Stimulated activated CD4-positive, alpha-beta T cell treated with anti-CD3 and anti-CD28 coated beads, Interleukin-15, amount 100 ng/mL, for 24 hours (primary cell): ENCODE measurements at regions not wholly inside any gene's neighbourhood (a gene's known extent, or its start where the extent isn't known, plus 50 kb on each side); places are given as distances from the start of the nearest gene placed in this dataset.
"Not testable (repeated sequence)": the region's sequence is repeated elsewhere in the genome, so short reads cannot be mapped to it uniquely, and the experiment has no call there.

Experiments
- DNase-seq: peaks from one replicate; pipeline ENCODE4 v3.0.0-alpha.2; 2020

DNA sequence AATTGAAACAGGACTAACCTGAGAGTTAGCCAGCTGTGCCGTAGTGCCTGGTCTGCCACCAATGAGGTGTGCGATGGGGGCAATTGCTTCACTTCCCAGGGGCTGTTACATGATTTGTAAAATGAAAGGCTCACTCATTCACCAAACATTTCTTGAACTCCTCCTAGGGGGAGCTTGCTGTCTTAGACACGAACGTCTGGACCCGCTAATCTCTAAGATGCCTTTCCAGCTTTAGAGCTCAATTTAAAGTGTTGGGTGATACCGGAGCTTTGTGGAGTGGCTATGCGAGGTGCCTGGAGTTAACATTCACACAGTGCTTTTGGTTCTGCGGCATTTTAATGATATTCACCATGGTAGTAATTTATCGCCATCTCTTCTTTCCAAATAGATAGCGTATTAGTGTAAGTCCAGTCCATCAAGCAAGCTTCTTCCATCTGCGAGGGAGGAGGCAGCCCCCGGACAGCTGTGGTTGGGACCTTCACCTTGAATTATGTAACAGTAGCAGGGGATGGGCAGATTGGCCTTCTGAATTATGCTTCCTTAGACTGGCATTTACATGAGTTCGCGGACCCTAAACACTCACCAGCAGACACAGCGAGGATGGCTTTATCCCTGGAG is 179.9 kb downstream of the ADSS2 start:
- no peak for DNase-seq

DNA sequence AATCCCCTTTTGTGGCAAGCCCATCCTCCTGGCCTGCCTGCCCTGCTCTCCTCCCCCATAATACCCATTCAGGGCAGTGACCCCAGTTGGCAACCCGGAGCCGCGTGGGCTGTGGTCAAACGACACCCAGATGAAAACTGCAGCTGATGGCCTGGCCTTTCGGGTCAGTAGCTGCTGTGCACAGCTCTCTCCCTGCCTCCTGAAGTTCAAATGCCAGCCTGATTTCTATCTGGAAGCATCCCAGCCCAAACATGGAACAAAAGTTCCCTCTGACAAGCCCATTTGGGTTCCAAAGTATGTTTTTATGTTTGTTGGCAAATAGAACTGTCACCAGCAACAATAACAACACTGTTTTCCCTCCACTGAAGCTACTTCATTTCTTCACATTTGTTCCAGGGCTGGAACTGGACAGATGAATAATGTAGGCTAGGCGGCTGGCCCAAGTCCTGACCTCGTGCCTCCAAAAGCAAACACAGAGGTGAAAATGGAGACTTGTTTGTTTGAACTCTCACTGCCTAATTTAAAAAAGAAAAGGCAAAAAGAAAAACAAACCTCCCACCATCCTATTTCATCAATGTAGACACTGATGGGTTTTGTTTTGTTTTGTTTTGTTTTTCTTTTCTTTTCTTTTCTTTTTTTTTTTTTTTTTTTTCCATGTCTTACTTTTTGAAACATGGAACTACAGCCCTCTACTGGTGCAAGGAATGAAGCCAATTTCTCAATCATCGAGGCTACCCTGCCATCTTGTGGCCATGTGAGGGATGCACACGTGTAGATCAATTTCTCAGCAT is 179.0 kb downstream of the ADSS2 start:
- peak; percentile 69 for DNase-seq

DNA sequence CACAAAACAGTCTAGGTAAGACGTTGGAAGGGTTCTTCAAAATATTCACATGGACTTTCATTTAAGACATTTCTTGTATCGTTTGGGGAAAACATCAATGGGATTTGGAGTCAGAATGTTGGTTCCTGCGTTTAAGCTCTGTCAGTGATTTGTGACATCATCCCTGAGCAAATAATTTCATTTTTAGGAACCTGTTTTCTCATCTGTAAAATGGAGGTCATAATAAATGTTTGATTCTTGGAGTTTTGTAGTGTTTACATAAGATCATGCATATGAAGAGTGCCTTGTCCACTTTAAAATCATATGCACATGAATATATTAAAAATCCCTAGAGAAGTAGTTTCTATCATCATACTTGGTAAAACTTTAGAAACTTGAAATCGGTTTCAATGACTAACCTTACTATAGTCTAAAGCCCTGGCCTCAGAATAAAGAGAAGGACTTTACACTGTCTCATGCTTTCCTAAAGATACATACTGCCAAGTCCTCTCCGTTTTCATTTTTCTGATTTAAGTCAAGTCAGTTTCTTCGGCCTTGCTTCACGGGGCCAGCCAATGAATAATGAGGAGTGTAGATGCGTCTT is 178.4 kb downstream of the ADSS2 start:
- no peak for DNase-seq

DNA sequence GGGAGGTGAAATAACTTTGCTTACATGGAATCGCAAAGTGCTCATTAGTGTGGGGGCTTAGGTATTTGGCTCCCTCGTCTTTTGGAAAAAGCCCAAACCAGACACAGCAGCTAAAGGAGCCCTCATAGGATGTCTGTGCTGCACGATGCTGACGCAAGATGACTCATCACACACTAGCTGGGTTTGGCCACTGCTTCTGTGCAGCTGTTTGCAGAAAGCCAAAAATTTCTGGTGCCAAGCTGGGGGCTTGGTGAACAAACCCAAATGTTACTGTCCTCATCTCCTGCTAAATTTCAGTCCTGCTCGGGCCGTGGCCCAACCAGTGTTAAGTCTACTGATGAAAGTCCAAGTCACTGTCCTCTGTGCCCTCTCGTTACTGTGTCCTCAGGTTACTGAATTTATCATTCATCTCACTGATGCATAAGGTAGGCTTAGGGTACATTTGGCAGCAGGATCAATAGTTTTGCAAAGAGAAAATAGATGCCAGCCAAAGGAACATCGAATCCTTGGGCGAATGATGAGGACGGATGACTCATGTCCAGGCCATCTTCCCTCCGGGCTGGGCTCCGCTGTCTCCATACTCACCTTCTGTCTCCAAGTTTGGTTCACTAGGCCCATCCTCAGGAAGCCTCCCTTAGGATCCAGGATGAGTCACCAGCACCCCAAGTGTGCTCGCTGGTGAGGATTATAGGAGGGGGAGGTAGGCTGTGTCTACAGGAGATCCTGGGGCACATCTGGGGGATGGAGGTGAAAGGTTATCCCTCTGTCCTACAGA is 177.7 kb downstream of the ADSS2 start:
- DNase-seq: peak; percentile 15

DNA sequence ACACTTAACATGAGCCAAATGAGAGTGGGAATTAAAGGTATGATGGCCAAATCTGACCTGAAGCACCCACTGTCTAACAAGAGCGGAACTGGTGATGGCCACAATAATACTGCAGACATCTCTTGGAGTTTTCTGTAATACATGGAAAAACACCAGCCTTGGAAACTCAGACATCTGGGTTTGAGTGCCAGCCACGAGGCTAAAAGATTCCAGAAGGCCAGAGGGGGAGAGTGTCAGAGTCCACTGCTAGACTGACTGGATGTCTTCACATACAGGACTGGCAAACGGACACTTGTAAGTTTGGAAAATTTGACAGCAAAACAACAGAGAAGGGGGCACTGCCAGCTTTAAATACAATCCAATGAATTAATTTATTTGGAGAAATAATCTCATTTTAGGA is 175.1 kb downstream of the ADSS2 start:
- no peak for DNase-seq

DNA sequence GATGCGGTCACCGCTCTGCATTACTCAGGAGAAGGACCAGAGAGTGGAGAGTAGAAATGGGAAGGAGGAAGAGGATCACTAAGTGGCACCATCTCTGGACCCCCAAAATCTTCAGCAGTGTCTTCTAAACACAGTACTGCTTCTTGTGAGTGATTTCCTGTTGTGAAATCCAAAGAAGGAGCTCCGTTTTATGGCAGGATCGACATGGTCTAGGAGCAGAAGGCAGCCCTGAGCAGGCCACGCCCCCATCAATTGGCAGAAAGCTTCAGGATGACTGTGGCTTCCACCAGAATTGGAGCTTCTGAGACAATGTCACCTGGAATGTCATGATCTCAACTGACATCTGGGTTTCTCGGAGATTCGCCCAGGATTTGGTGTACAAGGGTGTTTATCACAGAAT is 171.5 kb downstream of the ADSS2 start:
- no peak for DNase-seq

DNA sequence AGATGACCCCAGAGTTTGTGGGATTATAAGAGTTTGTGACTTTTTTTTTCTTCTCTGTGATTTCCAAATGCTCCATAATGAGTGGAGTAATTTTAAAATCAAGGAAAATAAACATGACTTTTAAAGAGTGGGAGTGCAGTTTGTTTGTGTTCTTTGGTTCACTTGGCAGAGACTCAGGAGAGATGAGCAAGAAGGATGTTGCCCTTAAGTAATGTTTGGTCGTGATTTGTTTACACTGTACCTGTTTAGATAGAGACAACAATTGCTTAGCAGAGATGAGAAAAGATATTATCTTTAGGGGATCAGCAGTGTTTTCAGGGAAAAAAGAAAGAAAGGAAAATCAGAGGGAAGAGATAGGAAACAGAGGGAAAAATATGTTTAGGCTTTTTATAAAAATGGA is 170.8 kb downstream of the ADSS2 start:
- DNase-seq: no peak

DNA sequence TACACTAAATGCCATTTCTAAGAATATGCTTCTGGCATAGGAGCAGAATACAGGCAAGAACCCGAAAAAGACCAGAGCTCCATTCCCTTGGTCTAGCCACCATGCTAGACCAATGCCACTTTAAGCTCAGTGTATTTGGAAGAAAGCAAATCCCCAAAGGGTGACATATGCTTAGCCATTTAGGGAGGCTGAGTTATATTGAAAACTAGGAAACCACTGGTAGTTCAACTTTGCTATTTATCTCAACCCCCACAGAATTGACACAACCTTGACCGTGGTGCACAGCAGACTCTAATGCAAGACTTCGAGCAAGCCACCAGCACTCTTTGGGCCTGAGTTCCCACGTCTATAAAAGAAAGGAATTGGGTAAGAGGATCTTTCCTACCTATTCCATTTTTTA is 167.9 kb downstream of the ADSS2 start:
- DNase-seq: no peak

DNA sequence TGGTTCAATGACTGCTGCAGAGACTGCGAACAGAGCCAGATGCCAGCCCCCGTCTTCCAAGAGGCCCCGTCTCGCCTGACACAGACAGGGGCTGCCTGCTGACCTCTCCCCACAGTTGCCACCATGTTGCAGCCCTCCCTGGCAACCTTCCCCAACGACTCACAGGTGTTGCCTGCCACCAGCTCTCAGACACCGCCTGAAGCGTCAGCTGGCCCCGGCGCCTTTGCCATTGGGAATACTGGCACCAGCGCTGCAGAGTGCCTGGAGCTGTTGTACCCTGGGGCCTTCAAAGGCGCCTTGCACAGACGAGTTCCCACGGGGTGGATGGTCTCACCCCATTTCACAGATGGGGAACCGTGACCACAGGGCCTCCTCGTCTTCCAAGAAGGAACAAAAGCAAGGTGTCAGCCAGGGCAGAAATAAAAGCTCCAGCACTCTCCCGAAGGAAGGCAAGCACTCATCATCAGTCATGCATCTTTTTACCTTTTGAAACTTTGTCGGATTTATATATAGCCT is 167.0 kb downstream of the ADSS2 start:
- DNase-seq: no peak

DNA sequence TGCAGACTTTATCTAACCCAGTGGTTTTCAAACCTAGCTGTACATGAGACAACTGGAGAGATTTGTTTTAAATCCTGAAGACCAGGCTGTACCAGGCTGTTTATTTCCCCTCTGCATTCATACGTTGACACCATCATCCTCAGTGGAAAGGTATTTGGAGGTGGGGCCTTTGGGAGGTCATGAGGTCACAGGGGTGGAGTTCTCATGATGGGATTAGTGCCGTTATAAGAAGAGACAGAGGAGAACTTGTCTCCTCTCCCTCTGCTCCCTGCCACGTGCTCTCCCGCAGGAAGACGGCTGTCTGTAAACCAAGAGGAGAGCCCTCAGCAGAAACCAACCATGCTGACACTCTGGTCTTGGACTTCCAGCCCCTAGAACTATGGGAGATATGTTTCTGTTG is 165.4 kb downstream of the ADSS2 start:
- no peak for DNase-seq

DNA sequence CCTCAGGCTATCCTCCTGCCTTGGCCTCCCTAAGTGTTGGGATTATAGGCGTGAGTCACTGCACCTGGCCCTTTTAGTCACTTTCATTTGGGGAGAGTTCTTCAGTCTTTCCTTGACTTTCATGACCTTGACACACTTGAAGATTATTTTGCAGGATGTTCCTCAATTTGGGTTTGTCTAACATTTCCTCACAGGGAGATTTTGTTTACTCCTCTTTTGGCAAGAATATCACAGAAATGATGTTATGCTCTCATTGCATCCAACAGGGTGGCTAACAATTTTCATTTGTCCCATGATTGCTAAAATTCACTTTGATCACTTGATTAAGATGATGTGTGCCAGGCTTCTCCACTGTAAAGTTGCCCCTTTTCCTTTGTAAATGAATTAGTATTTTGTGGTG is 164.0 kb downstream of the ADSS2 start:
- no peak for DNase-seq

DNA sequence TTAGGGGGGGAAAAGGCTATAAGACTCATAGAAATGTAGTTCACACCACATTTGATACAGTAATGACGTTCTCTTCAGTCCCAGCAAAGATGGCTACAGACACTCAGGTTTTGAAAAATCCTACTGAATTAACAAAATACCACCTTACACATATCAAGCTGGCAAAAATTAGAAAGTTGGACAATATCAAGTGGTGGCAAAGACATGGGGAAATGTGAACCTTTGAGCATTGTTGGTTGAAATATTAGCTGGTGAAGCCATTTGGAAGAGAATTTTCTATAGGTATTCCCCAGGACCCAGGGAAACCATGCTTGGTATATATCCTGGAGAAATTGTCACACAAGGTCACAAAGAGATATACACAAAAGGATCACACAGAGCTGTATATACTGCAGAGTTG is 163.0 kb downstream of the ADSS2 start:
- no peak for DNase-seq

DNA sequence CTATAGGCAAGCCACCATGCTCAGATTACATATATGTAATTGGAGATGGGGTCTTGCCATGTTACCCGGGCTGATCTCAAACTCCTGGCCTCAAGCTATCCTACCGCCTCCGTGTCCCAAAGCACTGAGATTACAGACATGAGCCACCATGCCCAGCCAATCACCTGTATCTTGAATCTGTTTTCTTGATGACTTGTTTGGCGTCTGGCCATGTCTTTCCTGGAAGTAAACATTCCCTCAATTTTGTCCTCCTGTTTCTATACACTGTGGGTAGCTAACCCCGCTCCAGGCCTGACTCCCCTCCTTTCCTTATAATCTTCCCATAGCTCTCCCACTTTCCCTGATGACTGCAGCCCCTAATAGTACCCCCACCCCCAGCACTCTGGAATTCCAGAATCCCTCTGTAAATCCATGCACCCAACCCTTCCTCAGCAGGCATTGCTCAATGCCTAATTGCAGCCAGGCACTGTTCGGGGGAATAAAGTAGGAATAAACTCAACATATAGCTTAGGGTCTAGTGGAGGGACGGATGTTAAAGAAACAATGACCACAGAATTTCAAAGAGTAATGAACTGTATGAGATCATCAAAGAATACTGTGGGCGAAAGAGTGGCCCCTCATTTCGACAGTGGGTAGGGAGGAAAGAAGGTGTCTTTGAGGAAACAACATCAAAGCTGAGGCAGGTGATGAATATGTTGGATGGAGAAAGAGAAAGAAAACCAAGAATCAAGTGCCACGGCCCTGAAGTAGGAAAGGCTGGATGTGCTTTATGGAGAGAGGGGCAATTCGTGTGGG is 161.5 kb downstream of the ADSS2 start:
- no peak for DNase-seq

DNA sequence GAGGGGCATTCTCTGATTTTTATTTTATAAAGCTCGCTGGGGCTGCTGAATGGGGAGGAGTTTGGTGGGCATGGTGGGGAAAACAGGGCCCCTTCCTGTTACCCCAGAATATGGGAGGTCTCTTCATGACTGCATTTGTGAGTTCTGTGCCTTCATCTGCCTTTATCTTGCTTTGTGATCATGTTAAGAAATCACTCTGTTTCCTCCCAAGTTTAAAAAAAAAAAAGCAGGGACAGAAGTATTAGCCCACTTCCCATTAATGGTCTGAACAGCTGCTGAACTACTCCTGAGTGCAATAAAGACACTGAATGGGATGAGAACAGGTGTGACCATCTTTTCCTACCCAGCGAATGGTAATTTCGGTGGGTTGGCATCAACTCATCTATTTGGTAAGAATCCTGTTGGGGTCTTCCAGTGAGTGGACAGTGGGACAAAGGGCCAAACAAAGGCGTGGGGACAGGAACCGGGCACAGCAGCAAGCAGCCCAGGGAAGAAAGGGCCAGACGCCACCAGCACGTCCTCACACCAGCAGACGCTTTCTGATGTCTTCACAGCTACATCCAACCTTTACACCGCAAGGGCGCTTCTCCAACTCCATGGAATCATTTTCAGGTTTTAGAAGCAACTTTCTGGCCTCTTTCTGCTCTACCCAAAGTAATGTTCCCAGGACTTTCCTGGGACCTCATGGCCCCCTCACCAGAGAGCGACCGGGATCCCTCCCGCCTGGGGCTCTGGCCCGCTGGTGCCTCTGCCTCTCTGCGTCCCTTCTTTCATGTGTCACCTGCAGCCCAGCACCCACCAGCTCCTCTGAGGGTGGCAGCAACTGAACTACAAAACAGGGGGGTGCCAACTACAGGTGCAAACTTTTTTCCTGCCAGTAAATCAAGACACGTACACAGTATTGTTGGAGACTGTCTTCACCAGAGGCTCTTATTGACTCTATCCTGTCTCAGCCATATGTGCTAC is 160.2 kb downstream of the ADSS2 start:
- DNase-seq: no peak

DNA sequence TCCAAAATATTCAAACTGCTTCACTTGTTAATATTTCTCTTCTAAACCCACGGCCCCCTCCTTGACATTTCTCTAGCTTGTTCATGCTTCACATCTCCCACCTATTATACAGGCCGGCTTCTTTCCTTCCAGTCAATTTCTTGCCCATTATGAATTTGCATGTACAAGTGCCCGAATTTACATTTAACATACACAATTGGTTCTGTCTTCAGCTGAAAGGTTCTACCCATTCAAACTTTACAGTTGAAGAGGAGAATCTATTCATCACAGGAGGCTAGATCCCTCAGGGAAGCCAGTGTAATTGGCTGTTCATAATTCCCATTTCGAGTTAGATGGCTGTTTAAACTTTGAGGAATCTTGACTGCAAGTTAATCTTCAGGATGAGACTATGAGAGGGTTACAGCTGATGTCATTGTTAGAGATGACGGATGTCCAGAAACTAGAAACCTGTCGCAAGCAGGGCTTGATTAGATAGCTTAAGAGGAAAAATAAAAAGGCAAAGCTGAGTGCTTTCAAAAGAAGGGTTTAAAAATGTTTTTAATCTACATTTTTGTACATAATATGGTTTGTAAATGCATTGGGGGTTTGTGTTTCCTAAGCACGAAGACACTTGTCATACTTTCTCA is 157.0 kb downstream of the ADSS2 start:
- no peak for DNase-seq

DNA sequence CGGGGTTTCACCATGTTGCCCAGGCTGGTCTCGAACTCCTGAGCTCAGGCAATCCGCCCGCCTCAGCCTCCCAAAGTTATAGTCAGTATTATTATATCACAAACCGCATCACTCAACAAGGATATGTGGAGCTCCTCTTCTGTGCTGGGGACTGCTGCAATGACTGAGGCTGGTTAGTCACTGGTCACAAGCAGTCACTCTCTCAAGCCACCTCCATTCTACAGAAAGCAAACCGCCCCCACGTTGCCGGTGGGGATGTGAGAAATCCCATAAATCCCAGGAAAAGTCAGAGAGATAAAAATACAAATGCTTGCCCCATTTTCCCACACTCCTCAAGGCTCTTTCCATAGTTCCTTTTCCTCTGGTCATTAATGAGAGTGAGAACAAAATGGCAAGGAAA is 155.7 kb downstream of the ADSS2 start:
- no peak for DNase-seq

DNA sequence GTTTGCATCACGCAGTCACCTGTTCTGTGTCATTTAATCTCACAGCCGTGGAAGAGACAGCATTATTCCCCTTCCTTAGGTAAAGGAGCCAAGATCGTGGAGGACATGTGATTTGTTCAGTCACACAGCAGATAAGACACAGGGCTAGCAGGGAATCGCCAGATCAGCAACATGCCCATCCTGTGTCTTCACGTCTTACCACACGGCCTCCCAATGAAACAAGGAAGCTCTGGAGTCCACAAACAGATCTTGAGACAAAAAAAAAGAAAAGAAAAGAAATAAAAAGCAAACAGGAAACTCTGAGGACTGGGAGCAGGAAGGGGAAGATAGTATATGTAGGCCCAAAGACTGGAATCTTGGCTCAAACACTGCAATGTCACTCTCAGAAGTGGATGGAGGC is 155.3 kb downstream of the ADSS2 start:
- no peak for DNase-seq

DNA sequence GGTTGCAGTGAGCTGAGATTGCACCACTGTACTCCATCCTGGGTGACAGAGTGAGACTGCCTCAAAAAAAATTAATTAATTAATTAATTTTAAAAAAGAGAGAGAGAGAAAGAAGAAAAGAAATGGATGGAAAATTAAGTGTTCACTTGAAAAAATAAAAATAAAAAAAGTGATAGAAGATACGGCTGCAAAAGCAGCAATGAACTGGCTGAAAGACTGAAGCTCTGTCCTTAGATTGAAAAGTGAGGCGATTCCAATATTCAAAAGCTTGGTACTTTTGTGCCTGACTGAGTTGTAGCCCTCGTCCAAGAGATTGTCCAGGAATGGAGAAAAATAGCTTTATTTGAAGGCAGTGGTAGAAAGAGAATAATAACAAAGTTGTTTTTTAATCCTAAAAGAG is 154.6 kb downstream of the ADSS2 start:
- DNase-seq: no peak

DNA sequence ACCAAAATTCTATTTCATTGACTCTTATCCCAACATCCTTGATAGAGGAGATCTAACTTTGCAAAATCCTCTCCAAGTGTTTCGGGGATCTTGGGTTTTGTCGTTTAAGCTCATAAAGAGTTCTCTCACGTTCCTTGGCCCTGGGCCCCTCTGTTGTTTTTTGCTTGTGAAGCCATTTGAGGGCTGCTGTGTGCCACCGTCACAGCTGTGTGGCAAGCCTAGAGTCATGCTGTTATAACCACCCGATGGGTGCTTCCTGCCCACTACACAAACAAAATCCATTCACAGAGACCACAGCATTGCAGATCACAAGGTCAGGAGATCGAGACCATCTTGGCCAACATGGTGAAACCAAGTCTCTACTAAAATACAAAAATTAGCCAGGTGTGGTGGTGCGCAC is 154.1 kb downstream of the ADSS2 start:
- DNase-seq: no peak

DNA sequence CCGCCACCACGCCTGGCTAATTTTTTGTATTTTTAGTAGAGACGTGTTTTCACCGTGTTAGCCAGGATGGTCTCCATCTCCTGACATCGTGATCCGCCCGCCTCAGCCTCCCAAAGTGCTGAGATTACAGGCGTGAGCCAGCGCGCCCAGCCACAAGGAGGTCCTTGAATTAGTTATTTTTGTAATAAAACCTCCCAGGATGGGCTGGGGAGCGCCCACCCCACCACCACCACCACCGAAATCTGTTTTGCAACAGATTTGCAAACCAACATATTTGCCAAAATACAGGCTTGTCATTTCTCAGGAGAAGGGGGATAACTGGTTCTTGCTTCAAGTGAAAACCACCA is 151.7 kb downstream of the ADSS2 start:
- not testable (repeated sequence) for DNase-seq

DNA sequence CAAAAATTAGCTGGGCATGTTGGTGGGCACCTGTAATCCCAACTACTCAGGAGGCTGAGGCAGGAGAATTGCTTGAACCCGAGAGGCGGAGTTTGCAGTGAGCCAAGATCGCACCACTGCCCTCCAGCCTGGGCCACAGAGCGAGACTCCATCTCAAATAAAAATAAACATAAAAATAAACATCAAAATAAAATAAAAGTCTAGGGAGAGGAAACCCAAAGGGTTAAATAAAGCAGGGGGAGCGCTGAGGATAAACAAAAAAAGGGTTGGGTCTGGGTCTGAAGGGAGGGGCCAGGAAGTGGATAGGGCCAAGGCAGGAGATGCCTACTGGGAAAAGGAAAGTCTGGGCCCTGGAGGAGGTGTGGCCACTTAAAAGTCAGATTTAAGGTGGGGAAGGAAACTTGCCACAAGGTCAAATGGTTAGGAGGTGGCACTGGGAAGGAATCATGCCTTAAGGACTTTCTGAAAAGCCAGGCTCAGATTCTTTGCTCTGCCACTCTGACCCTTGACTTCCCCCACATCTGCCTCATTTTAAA is 150.0 kb downstream of the ADSS2 start:
- no peak for DNase-seq
